Uterus (tissue), 3 donors: ENCODE measurements at regions not wholly inside any gene's neighbourhood (a gene's known extent, or its start where the extent isn't known, plus 50 kb on each side); places are given as distances from the start of the nearest gene placed in this dataset.

ENCODE experiments used
- DNase-seq, 2 donors: peaks; one replicate each; pipeline ENCODE4 v3.0.0-alpha.2; 2019 to 2020
- H3K27ac ChIP-seq, 2 donors: fragments of 200-600 bp; sonication (generic); 1 replicate in 1 of 2; 2 replicates in 1 of 2; pipeline ENCODE4 v1.5.1; 2016 to 2018
- H3K27me3 ChIP-seq, 2 donors: fragments of 200-600 bp; sonication (generic); one replicate each; pipeline ENCODE4 v1.5.1; 2018 to 2019; ENCODE audit warnings: control low read depth in 1 of 2
- H3K36me3 ChIP-seq, 2 donors: fragments of 200-600 bp; sonication (generic); one replicate each; pipeline ENCODE4 v1.5.1; 2019; ENCODE audit warnings: control low read depth in 1 of 2
- H3K4me1 ChIP-seq, 2 donors: fragments of 200-600 bp; sonication (generic); one replicate each; pipeline ENCODE4 v1.5.1; 2018 to 2019; ENCODE audit warnings: control low read depth in 1 of 2
- H3K4me3 ChIP-seq, 2 donors: fragments of 200-600 bp; sonication (generic); 1 replicate in 1 of 2; 2 replicates in 1 of 2; pipeline ENCODE4 v1.5.1; 2018 to 2019; ENCODE audit warnings: mild to moderate bottlenecking in 1 of 2
- H3K9me3 ChIP-seq, 2 donors: fragments of 200-600 bp; sonication (generic); one replicate each; pipeline ENCODE4 v1.5.1; 2019; ENCODE audit warnings: control low read depth in 1 of 2
- POLR2A ChIP-seq, 2 donors: fragments of 450-650 bp; IDR thresholded peaks; one replicate each; pipeline ENCODE4 v1.6.1; 2016; ENCODE audit warnings: antibody characterized with exemption in 2 of 2, mild to moderate bottlenecking in 1 of 2, moderate library complexity in 1 of 2
- intact Hi-C: fragments of 100-400 bp; cut with DNase I; formaldehyde crosslinking; loops from one replicate; pipeline ENCODE4 v1.15.1; 2023; ENCODE audit warnings: low total_unique reads
- TF ChIP-seq, protein P1 (sequence below), 4 experiments: fragments of 200-600 bp in 2 of 4; fragments of 450-650 bp in 2 of 4; sonication (generic) in 2 of 4; IDR thresholded peaks; one replicate each; pipeline ENCODE4 v1.5.1; 2016 to 2019; ENCODE audit warnings: antibody characterized with exemption in 4 of 4, mild to moderate bottlenecking in 2 of 4, moderate library complexity in 1 of 4
- donor health status: DM: yes; HTN: yes; CAD: no.

DNA sequence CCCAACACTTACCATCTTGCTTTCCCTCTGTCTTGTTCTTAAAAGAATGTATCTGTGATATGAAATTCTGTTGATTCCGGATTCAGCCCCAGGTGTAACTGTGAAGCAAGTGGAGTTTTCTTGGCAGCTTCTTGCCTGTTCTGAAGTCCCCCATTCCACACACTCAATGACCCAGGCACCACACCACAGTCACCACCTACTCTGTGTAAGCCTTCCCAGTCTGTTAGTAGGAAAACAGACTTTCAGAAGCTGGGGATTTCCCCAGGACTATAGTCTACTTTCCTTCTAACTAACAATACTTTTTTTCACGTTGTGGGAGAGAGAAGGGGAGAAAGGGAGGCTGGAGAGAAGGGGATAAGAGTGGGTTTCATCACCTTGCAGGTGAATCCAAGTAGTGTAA lies 299.1 kb upstream of the PROX1 start:
- Histone ChIP-seq H3K9me3 (no peaks in the 10 kb centered on the region), H3K27ac (no peak overlapping the region), H3K4me3 (no peak overlapping the region), H3K27me3 (no peaks in the 10 kb centered on the region), H3K4me1 (no peaks in the 10 kb centered on the region), H3K36me3 (no peaks in the 10 kb centered on the region)
- intact Hi-C loops = no loop called here
- TF ChIP-seq, protein P1, sequence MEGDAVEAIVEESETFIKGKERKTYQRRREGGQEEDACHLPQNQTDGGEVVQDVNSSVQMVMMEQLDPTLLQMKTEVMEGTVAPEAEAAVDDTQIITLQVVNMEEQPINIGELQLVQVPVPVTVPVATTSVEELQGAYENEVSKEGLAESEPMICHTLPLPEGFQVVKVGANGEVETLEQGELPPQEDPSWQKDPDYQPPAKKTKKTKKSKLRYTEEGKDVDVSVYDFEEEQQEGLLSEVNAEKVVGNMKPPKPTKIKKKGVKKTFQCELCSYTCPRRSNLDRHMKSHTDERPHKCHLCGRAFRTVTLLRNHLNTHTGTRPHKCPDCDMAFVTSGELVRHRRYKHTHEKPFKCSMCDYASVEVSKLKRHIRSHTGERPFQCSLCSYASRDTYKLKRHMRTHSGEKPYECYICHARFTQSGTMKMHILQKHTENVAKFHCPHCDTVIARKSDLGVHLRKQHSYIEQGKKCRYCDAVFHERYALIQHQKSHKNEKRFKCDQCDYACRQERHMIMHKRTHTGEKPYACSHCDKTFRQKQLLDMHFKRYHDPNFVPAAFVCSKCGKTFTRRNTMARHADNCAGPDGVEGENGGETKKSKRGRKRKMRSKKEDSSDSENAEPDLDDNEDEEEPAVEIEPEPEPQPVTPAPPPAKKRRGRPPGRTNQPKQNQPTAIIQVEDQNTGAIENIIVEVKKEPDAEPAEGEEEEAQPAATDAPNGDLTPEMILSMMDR (IDR thresholded peaks at IDR 0.05) = no peak
- no peak for DNase-seq

DNA sequence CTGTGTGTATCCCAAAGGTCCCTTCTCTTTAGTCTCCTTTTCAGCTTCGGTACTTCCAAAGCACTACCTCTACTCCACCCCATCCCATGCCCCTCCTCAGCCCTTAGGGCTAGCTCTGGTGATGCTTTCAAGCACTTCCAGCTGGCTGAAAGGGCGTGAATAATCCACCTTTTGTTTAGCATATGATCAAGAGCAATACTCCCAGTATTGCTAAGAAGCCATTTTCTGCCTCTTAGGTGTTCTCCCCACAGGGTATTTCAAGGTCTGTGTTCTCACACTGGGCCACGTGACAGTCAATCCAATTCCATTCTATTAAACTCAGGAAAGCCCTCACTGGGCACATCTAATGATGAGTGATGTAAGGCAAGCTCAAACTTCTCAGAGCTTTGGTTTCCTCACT lies 298.5 kb upstream of the PROX1 start:
- H3K27ac ChIP-seq = no peak overlapping the region
- TF ChIP-seq, protein P1 (IDR thresholded peaks at IDR 0.05) = no peak
- no peak for TF ChIP-seq POLR2A (IDR thresholded peaks at IDR 0.05)

DNA sequence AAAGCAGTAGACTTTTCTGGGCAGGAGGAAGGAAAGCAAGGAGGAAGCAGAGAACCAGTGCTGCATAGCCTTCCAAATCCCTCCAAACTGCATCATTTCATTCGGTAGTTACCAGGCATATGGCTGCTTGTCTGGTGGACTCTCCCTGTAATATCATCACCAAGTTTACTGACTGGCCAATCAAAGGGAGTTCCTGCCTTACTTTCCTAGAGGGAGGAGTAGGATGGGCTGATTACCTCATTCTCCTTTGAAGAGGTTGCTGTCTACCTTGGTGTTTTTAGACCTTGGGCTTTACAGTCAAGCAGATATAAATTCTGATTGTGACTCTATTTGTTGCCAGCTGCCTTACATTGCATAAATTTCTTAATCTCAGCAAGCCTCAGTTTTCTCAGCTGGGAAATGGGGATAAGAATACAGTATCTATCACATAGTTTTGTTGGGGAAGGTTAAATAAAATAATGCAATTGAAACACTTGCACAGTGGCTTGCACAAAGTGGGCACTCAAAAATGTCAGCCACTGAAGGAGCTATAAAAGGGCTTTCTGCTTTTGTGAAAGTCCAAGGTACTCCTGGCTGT lies 297.3 kb upstream of the PROX1 start:
- TF ChIP-seq POLR2A (IDR thresholded peaks at IDR 0.05) = no peak
- TF ChIP-seq, protein P1 (IDR thresholded peaks at IDR 0.05) = no peak
- Histone ChIP-seq H3K36me3 (no peaks in the 10 kb centered on the region), H3K9me3 (no peaks in the 10 kb centered on the region), H3K4me1 (no peaks in the 10 kb centered on the region), H3K4me3 (no peak overlapping the region), H3K27ac (no peak overlapping the region), H3K27me3 (no peaks in the 10 kb centered on the region)
- DNase-seq = no peak
- intact Hi-C loops = no loop called here

More for the DNA sequence above, 298.5 kb upstream of the PROX1 start:
- H3K4me3 ChIP-seq = no peak overlapping the region
- intact Hi-C loops = no loop called here
- no peaks in the 10 kb centered on the region for H3K4me1 ChIP-seq
- H3K36me3 ChIP-seq = no peaks in the 10 kb centered on the region
- H3K27me3 ChIP-seq = no peaks in the 10 kb centered on the region
- H3K9me3 ChIP-seq = no peaks in the 10 kb centered on the region
- no peak for DNase-seq

DNA sequence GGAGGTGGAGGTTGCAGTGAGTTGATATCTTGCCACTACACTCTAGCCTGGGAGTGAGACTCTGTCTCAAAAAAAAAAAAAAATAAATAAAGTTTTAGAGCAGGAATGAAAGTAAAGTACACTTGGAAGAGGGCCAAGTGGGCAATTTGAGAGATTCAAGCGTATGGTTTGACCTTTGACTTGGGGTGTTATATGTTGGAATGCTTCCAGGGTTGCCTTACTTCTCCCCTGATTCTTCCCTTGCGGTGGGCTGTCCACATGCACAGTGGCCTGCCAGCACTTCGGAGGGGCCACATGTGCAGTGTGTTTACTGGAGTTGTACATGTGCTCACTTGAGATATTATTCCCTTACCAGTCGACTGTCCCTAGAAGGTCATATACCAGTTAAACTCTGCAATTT lies 295.5 kb upstream of the PROX1 start:
- Histone ChIP-seq H3K4me1 (no peaks in the 10 kb centered on the region), H3K27me3 (no peaks in the 10 kb centered on the region), H3K27ac (no peak overlapping the region), H3K4me3 (no peak overlapping the region), H3K9me3 (no peaks in the 10 kb centered on the region), H3K36me3 (no peaks in the 10 kb centered on the region)
- TF ChIP-seq, protein P1 (IDR thresholded peaks at IDR 0.05) = no peak
- TF ChIP-seq POLR2A (IDR thresholded peaks at IDR 0.05) = no peak
- DNase-seq = no peak
- intact Hi-C loops = no loop called here

DNA sequence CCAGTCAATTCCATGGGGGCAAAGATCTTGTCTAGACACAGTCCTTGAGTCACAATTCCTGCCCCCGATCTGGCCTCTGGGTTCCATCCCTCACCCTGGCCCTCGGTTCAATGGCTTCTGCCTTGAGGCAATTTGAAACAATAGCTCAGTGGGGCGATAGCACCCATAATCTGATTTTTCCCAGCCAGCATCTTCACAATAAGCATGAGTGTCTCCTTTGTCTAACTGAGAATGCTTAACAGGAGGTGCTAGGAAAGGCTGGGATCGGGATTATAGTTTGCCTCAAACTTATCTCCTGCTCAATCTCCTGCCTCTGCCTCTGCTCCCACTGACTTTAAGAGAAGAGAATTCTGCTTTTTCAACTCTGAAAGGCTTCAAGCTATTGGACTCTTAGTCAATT lies 293.9 kb upstream of the PROX1 start:
- Histone ChIP-seq H3K9me3 (no peaks in the 10 kb centered on the region), H3K4me1 (no peaks in the 10 kb centered on the region), H3K36me3 (no peaks in the 10 kb centered on the region), H3K27ac (no peak overlapping the region), H3K27me3 (no peaks in the 10 kb centered on the region), H3K4me3 (no peak overlapping the region)
- DNase-seq = no peak
- intact Hi-C loops = no loop called here
- TF ChIP-seq, protein P1 (IDR thresholded peaks at IDR 0.05) = no peak
- no peak for TF ChIP-seq POLR2A (IDR thresholded peaks at IDR 0.05)
